H1 (cell line): ENCODE measurements at regions not wholly inside any gene's neighbourhood (a gene's known extent, or its start where the extent isn't known, plus 50 kb on each side); places are given as distances from the start of the nearest gene placed in this dataset.

Experiments used
- BRCA1 ChIP-seq: IDR thresholded peaks from 2 replicates; pipeline ENCODE4 v1.6.1; 2012; ENCODE audit warnings: low read depth, low read length, improper control_type of control experiment
- EGR1 ChIP-seq: IDR thresholded peaks from 2 replicates; pipeline ENCODE4 v1.6.1; 2011; ENCODE audit warnings: low read depth, low read length, borderline replicate concordance
- GTF2F1 ChIP-seq: IDR thresholded peaks from 2 replicates; pipeline ENCODE4 v1.6.1; 2012; ENCODE audit warnings: low read depth, low read length, improper control_type of control experiment, borderline replicate concordance
- HDAC6 ChIP-seq: IDR thresholded peaks from one replicate; pipeline ENCODE4 v1.7.1; 2012; ENCODE audit warnings: low read depth, mild to moderate bottlenecking, inconsistent platforms, low read length, moderate library complexity
- POLR2A ChIP-seq, 2 experiments: IDR thresholded peaks; 1 replicate in 1 of 2; 2 replicates in 1 of 2; pipeline ENCODE4 v1.6.1; 2011; ENCODE audit warnings: low read depth in 2 of 2, low read length in 2 of 2, mild to moderate bottlenecking in 2 of 2; ENCODE audit errors: control extremely low read depth in 1 of 2
- RNF2 ChIP-seq: fragments of 200-900, 300-1000 bp; sonication (generic); IDR thresholded peaks from 2 replicates; pipeline ENCODE4 v1.7.1; 2016; ENCODE audit warnings: borderline replicate concordance, low read depth, mild to moderate bottlenecking, antibody characterized with exemption, low read length; ENCODE audit not compliant: poor library complexity, severe bottlenecking; ENCODE audit errors: missing control alignments
- SIN3A ChIP-seq, 2 experiments: IDR thresholded peaks in 1 of 2; conservative IDR thresholded peaks in 1 of 2; 2 replicates each; pipeline ENCODE4 v1.6.1; 2011 to 2012; ENCODE audit warnings: low read length in 2 of 2, improper control_type of control experiment in 1 of 2, low read depth in 1 of 2, mild to moderate bottlenecking in 1 of 2
- SP1 ChIP-seq: IDR thresholded peaks from 2 replicates; pipeline ENCODE4 v1.6.1; 2011; ENCODE audit warnings: low read depth, low read length
- TF ChIP-seq, protein P1 (sequence below), 3 experiments: IDR thresholded peaks; 1 replicate in 2 of 3; 2 replicates in 1 of 3; pipeline versions ENCODE4 v1.5.1 to v1.6.1; 2011; ENCODE audit warnings: low read length in 3 of 3, mild to moderate bottlenecking in 3 of 3, inconsistent platforms in 2 of 3, low read depth in 1 of 3, moderate library complexity in 1 of 3; ENCODE audit not compliant: insufficient read depth in 1 of 3; ENCODE audit errors: control extremely low read depth in 1 of 3
- TF ChIP-seq, protein P2 (sequence below): IDR thresholded peaks from 2 replicates; pipeline ENCODE4 v1.6.1; 2011; ENCODE audit warnings: low read length, improper control_type of control experiment

DNA sequence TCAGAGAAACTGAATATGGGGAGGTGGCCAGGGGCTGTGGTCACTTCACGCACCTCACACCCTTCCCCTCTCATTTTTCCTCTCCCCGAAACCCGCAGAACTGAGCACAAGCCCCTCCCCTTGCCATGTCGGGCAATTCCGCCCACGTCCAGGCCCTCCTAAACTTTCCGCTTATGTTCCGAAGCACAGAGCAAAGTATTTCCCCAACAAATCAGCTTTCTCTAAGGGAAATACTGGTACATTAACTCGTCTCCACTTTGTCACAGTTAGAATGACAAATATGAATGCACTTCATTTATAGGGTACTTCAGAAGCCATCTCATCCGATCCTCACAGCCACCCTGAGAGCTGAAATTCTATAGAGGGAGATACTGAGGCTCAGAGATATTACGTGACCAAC is 94.7 kb upstream of the TMEM45B start:
- TF ChIP-seq SP1: no peak
- TF ChIP-seq POLR2A (IDR thresholded peaks at IDR 0.05; ENCODE audit: control extremely low read depth in 1 of 2, low read depth in 2 of 2, low read length in 2 of 2): no peak
- TF ChIP-seq, protein P1, sequence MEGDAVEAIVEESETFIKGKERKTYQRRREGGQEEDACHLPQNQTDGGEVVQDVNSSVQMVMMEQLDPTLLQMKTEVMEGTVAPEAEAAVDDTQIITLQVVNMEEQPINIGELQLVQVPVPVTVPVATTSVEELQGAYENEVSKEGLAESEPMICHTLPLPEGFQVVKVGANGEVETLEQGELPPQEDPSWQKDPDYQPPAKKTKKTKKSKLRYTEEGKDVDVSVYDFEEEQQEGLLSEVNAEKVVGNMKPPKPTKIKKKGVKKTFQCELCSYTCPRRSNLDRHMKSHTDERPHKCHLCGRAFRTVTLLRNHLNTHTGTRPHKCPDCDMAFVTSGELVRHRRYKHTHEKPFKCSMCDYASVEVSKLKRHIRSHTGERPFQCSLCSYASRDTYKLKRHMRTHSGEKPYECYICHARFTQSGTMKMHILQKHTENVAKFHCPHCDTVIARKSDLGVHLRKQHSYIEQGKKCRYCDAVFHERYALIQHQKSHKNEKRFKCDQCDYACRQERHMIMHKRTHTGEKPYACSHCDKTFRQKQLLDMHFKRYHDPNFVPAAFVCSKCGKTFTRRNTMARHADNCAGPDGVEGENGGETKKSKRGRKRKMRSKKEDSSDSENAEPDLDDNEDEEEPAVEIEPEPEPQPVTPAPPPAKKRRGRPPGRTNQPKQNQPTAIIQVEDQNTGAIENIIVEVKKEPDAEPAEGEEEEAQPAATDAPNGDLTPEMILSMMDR (IDR thresholded peaks at IDR 0.05; ENCODE audit: control extremely low read depth in 1 of 3, insufficient read depth in 1 of 3, low read depth in 1 of 3, low read length in 3 of 3): no peak
- no peak for TF ChIP-seq SIN3A (conservative IDR thresholded peaks at IDR 0.05 in 1 of 2, IDR thresholded peaks at IDR 0.05 in 1 of 2; ENCODE audit: low read depth in 1 of 2, low read length in 2 of 2)
- TF ChIP-seq, protein P2, sequence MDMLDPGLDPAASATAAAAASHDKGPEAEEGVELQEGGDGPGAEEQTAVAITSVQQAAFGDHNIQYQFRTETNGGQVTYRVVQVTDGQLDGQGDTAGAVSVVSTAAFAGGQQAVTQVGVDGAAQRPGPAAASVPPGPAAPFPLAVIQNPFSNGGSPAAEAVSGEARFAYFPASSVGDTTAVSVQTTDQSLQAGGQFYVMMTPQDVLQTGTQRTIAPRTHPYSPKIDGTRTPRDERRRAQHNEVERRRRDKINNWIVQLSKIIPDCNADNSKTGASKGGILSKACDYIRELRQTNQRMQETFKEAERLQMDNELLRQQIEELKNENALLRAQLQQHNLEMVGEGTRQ: no peak
- TF ChIP-seq EGR1: no peak
- no peak for TF ChIP-seq GTF2F1
- no peak for TF ChIP-seq BRCA1
- TF ChIP-seq RNF2: no peak
- no peak for TF ChIP-seq HDAC6
